HepG2 (cell line): ENCODE measurements at regions not wholly inside any gene's neighbourhood (a gene's known extent, or its start where the extent isn't known, plus 50 kb on each side); places are given as distances from the start of the nearest gene placed in this dataset.

Experiments used
- ATAC-seq: fragments of 200-7000 bp; cut with Tn5 transposase; 3 replicates; pipeline ENCODE4 v1.9.1; 2020; ENCODE audit warnings: mild to moderate bottlenecking, moderate library complexity
- BruUV-seq: library from RNA; stranded (reverse); fragments of 400-500 nt; replicated peaks from 2 replicates; lab custom pipeline; 2021; lab: Mats Ljungman, UMichigan
- CTCF ChIA-PET: fragments of 300-600 bp; formaldehyde crosslinking; extraction: SDS; loops from one replicate; lab custom pipeline; 2021; ENCODE audit warnings: low total read pairs, inconsistent platforms, low intra/inter-chr PET ratio; lab: Yijun Ruan, JAX
- POLR2A ChIA-PET: fragments of 350-600 bp; sonication (Branson Sonifier 250); formaldehyde crosslinking; loops from one replicate; lab custom pipeline; 2020; ENCODE audit warnings: antibody characterized with exemption, inconsistent platforms; lab: Yijun Ruan, JAX
- DNase-seq: peaks from one replicate; pipeline ENCODE4 v3.0.0-alpha.2; 2015; ENCODE audit warnings: low spot score
- FAIRE-seq: peaks from 3 replicates; lab custom pipeline; 2011; peaks lifted over from hg19 to GRCh38; lab: Jason Lieb, UNC
- H2AFZ ChIP-seq: one replicate; pipeline ENCODE4 v1.6.1; 2011; ENCODE audit warnings: low read length, inconsistent platforms
- H3K27ac ChIP-seq: fragments of 300-600 bp; 3 replicates; pipeline ENCODE4 v1.8.0; 2011; ENCODE audit warnings: mixed run types, mild to moderate bottlenecking, mixed read lengths, low read length, inconsistent platforms; ENCODE audit not compliant: insufficient read depth; ENCODE audit errors: extremely low read length
- H3K27me3 ChIP-seq, 2 experiments: fragments of 200-600 bp in 1 of 2; 2 replicates in 1 of 2; 3 replicates in 1 of 2; pipeline versions ENCODE4 v1.6.0 to v1.8.0; 2011; ENCODE audit warnings: low read length in 2 of 2, mild to moderate bottlenecking in 2 of 2, moderate library complexity in 2 of 2, inconsistent platforms in 1 of 2; ENCODE audit not compliant: insufficient read depth in 2 of 2, control insufficient read depth in 1 of 2
- H3K36me3 ChIP-seq, 2 experiments: fragments of 200-600 bp in 1 of 2; replicated peaks in 1 of 2; 2 replicates in 1 of 2; 3 replicates in 1 of 2; pipeline versions ENCODE4 v1.5.1 to v1.8.0; 2011; ENCODE audit warnings: low read length in 2 of 2, inconsistent platforms in 1 of 2; ENCODE audit not compliant: insufficient read depth in 2 of 2, control insufficient read depth in 1 of 2
- H3K4me1 ChIP-seq: 2 replicates; pipeline ENCODE4 v1.5.1; 2012; ENCODE audit warnings: low read length, inconsistent platforms; ENCODE audit not compliant: insufficient read depth
- H3K4me2 ChIP-seq: 2 replicates; pipeline ENCODE4 v1.6.0; 2011; ENCODE audit warnings: low read depth, low read length, inconsistent platforms
- H3K4me3 ChIP-seq, 3 experiments: fragments of 200-600 bp in 1 of 3; sonication (generic), shearing (Covaris generic) in 1 of 3; replicated peaks in 1 of 3; 2 replicates each; pipeline ENCODE4 v1.5.1; 2011 to 2016; ENCODE audit warnings: low read length in 3 of 3, inconsistent platforms in 2 of 3, low read depth in 2 of 3, mild to moderate bottlenecking in 2 of 3, control low read depth in 1 of 3, mixed read lengths in 1 of 3; ENCODE audit not compliant: insufficient read depth in 1 of 3
- H3K79me2 ChIP-seq: one replicate; pipeline ENCODE4 v1.6.1; 2011; ENCODE audit warnings: low read length, inconsistent platforms; ENCODE audit not compliant: insufficient read depth
- H3K9ac ChIP-seq: 2 replicates; pipeline ENCODE4 v1.6.0; 2011; ENCODE audit warnings: mild to moderate bottlenecking, low read depth, low read length, inconsistent platforms; ENCODE audit not compliant: insufficient read depth
- H3K9me3 ChIP-seq: 2 replicates; pipeline ENCODE4 v1.5.1; 2012; ENCODE audit warnings: mild to moderate bottlenecking, low read length
- H4K20me1 ChIP-seq: 2 replicates; pipeline ENCODE4 v1.6.0; 2011; ENCODE audit warnings: inconsistent platforms, mild to moderate bottlenecking, low read length, moderate library complexity; ENCODE audit not compliant: insufficient read depth
- MEIS1 ChIP-seq: sonication (generic); formaldehyde crosslinking; IDR thresholded peaks from 2 replicates; pipeline ENCODE4 v1.9.0; 2021; ENCODE audit warnings: mild to moderate bottlenecking, missing genetic modification reagents, moderate library complexity, borderline replicate concordance
- REST ChIP-seq, 2 experiments: IDR thresholded peaks; 2 replicates each; pipeline ENCODE4 v1.6.1; 2011 to 2012; ENCODE audit warnings: low read length in 2 of 2, borderline replicate concordance in 1 of 2, low read depth in 1 of 2, mild to moderate bottlenecking in 1 of 2, moderate library complexity in 1 of 2
- SRF ChIP-seq: IDR thresholded peaks from 2 replicates; pipeline ENCODE4 v1.6.1; 2011; ENCODE audit warnings: mild to moderate bottlenecking, low read depth, low read length, moderate library complexity
- TBP ChIP-seq: sonication (generic); formaldehyde crosslinking; IDR thresholded peaks from 2 replicates; pipeline ENCODE4 v1.5.0; 2020; ENCODE audit warnings: missing genetic modification reagents
- TEAD3 ChIP-seq: optimal IDR thresholded peaks from 2 replicates; pipeline ENCODE3; 2016; ENCODE audit warnings: borderline replicate concordance
- TFDP2 ChIP-seq: sonication (generic); formaldehyde crosslinking; IDR thresholded peaks from 2 replicates; pipeline ENCODE4 v1.4.0; 2020; ENCODE audit warnings: missing genetic modification reagents
- ZBTB21 ChIP-seq: sonication (generic); formaldehyde crosslinking; IDR thresholded peaks from 2 replicates; pipeline ENCODE4 v1.4.0; 2020; ENCODE audit warnings: missing genetic modification reagents
- ZFP90 ChIP-seq: sonication (generic); formaldehyde crosslinking; IDR thresholded peaks from 2 replicates; pipeline ENCODE4 v1.8.0; 2022; ENCODE audit warnings: missing genetic modification reagents, mild to moderate bottlenecking, inconsistent platforms, borderline replicate concordance
- ZNF326 ChIP-seq: sonication (generic); formaldehyde crosslinking; IDR thresholded peaks from 2 replicates; pipeline ENCODE4 v1.4.0; 2020; ENCODE audit warnings: missing genetic modification reagents, borderline replicate concordance
- ZNF749 ChIP-seq: sonication (generic); formaldehyde crosslinking; IDR thresholded peaks from 2 replicates; pipeline ENCODE4 v1.8.0; 2022; ENCODE audit warnings: mild to moderate bottlenecking, missing genetic modification reagents, moderate library complexity, borderline replicate concordance
- ZNF800 ChIP-seq: sonication (generic); formaldehyde crosslinking; IDR thresholded peaks from 2 replicates; pipeline ENCODE4 v1.4.0; 2020; ENCODE audit warnings: missing genetic modification reagents
- WGBS: methylation state at CpG from one replicate; pipeline ENCODE4 v1.1.6; 2017; ENCODE audit warnings: low lambda C conversion rate; 5-methylcytosine and 5-hydroxymethylcytosine counted together
- in situ Hi-C: cut with HindIII; loops from 2 replicates; pipeline ENCODE4 v1.10.0; 2017; ENCODE audit warnings: low pct_unique_long_range_greater_than_20kb; ENCODE audit not compliant: extremely low pct_ligation_motif_present
- intact Hi-C: fragments of 100-400 bp; cut with micrococcal nuclease; formaldehyde crosslinking; loops from one replicate; pipeline ENCODE4 v1.10.0; 2022; ENCODE audit not compliant: unreplicated experiment

GRCh38 chr6:139565591-139565990 lies 191.1 kb upstream of the CITED2 start:
- FAIRE-seq: no peak
- no peaks in the 10 kb centered on the region for H3K4me1 ChIP-seq
- ATAC-seq: no peak
- no peaks in the 10 kb centered on the region for H3K79me2 ChIP-seq
- TF ChIP-seq SRF (no peak), TFDP2 (no peak), REST (IDR thresholded peaks at IDR 0.05; ENCODE audit: borderline replicate concordance in 1 of 2, low read depth in 1 of 2, low read length in 2 of 2) (no peak)
- H3K4me3 ChIP-seq: no peak overlapping the region
- POLR2A ChIA-PET: no interaction called here
- no peaks in the 10 kb centered on the region for H3K27me3 ChIP-seq
- WGBS: 29% methylated on average over 1 of the region's 1 CpG
- no peak overlapping the region for H3K9ac ChIP-seq
- intact Hi-C loops: no loop called here
- CTCF ChIA-PET: no interaction called here
- no peak overlapping the region for H3K27ac ChIP-seq
- no peaks in the 10 kb centered on the region for H4K20me1 ChIP-seq
- in situ Hi-C loops: no loop called here
- no peak for DNase-seq
- BruUV-seq: no TSS peak
- H2AFZ ChIP-seq: no peak overlapping the region
- H3K9me3 ChIP-seq: no peaks in the 10 kb centered on the region
- H3K4me2 ChIP-seq: no peak overlapping the region
- no peaks in the 10 kb centered on the region for H3K36me3 ChIP-seq

GRCh38 chr6:139557547-139557946 lies 183.1 kb upstream of the CITED2 start:
- in situ Hi-C loops (no loop called here), intact Hi-C loops (no loop called here)
- Histone ChIP-seq H4K20me1 (no peaks in the 10 kb centered on the region), H3K4me2 (no peak overlapping the region), H3K36me3 (no peaks in the 10 kb centered on the region), H3K79me2 (no peaks in the 10 kb centered on the region), H3K4me3 (no peak overlapping the region), H3K4me1 (no peaks in the 10 kb centered on the region), H3K27ac (no peak overlapping the region), H2AFZ (no peak overlapping the region), H3K27me3 (no peaks in the 10 kb centered on the region), H3K9me3 (no peaks in the 10 kb centered on the region), H3K9ac (no peak overlapping the region)
- BruUV-seq: no TSS peak
- CTCF ChIA-PET: no interaction called here
- WGBS: 80% methylated on average over 3 of the region's 3 CpGs
- DNase-seq (no peak), ATAC-seq (no peak), FAIRE-seq (no peak)
- POLR2A ChIA-PET: no interaction called here
- TF ChIP-seq MEIS1 (CRISPR knock-in tag): no peak
- no peak for TF ChIP-seq ZBTB21
- TF ChIP-seq TBP (CRISPR knock-in tag): no peak
- no peak for TF ChIP-seq ZFP90 (CRISPR knock-in tag)
- TF ChIP-seq TEAD3 (CRISPR knock-in tag): no peak
- TF ChIP-seq ZNF749: no peak
- no peak for TF ChIP-seq ZNF800 (CRISPR knock-in tag)
- TF ChIP-seq ZNF326 (CRISPR knock-in tag): no peak
